ENCODE measurements at regions not wholly inside any gene's neighbourhood (a gene's known extent, or its start where the extent isn't known, plus 50 kb on each side); places are given as distances from the start of the nearest gene placed in this dataset.

DNA sequence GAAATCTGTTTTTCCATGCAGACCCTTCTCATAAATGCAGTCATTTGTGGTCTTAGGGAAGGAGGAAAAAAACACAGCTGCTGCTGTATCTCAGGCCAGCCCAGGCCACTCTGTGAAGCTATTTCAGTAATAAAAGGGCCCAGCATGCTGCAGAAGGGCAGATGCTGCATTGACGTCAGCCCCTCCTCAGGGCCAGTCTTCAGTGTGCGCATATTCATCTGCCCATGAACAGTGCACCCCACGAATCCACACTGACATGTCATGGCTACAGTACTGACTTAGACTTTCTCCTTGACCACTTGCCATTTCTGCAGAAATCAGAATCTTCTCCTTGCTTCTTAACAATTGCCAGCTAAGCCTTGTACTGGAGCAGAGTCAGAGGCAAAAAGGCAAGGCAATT, 304.7 kb downstream of the GABRG2 start:
- DNase-seq (ENCODE audit: low spot score): no peak
- Histone ChIP-seq H3K79me2 (no peaks in the 10 kb centered on the region), H4K20me1 (ENCODE audit: insufficient read depth, poor library complexity, severe bottlenecking) (no peaks in the 10 kb centered on the region), H2AFZ (no peak overlapping the region), H3K36me3 (replicated peaks; ENCODE audit: insufficient read depth, low read depth) (no peaks in the 10 kb centered on the region), H3K4me1 (ENCODE audit: insufficient read depth) (no peaks in the 10 kb centered on the region), H3K27me3 (no peaks in the 10 kb centered on the region), H3K27ac (no peak overlapping the region), H3K9me3 (ENCODE audit: low read depth) (no peaks in the 10 kb centered on the region), H3K4me2 (no peak overlapping the region), H3K9me2 (replicated peaks; ENCODE audit: insufficient read depth) (no peaks in the 10 kb centered on the region), H3K4me3 (no peak overlapping the region)
- TF ChIP-seq, protein P1, sequence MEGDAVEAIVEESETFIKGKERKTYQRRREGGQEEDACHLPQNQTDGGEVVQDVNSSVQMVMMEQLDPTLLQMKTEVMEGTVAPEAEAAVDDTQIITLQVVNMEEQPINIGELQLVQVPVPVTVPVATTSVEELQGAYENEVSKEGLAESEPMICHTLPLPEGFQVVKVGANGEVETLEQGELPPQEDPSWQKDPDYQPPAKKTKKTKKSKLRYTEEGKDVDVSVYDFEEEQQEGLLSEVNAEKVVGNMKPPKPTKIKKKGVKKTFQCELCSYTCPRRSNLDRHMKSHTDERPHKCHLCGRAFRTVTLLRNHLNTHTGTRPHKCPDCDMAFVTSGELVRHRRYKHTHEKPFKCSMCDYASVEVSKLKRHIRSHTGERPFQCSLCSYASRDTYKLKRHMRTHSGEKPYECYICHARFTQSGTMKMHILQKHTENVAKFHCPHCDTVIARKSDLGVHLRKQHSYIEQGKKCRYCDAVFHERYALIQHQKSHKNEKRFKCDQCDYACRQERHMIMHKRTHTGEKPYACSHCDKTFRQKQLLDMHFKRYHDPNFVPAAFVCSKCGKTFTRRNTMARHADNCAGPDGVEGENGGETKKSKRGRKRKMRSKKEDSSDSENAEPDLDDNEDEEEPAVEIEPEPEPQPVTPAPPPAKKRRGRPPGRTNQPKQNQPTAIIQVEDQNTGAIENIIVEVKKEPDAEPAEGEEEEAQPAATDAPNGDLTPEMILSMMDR (IDR thresholded peaks at IDR 0.05; ENCODE audit: poor library complexity): no peak
- TF ChIP-seq EZH2phosphoT487 (IDR thresholded peaks at IDR 0.05; ENCODE audit: low read depth, severe bottlenecking, unreplicated experiment): no peak
- no peak for TF ChIP-seq EZH2 (IDR thresholded peaks at IDR 0.05; ENCODE audit: borderline replicate concordance)
- 52% methylated on average over 3 of the region's 3 CpGs for WGBS (ENCODE audit: low lambda C conversion rate, missing lambda C conversion rate)

DNA sequence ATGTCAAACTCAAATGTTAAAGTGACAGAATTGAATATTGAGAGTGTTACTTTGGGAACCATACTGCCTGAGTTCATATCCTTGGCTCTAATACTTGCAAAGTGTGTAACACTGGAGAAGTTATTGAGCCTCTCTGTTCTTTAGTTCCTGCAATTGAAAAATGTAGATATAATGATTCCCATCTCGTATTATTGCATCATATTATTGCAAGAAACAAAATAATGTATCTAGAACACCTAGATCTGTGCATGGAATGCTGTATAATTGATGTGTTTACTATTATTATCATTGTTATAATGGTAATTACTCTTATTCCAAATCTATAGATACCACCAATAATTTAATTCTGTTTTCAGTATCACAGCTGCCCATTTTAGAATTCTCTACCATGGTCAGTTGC, 310.3 kb downstream of the GABRG2 start:
- WGBS (ENCODE audit: low lambda C conversion rate, missing lambda C conversion rate): 54% methylated on average over 1 of the region's 1 CpG
- H3K9me2 ChIP-seq (replicated peaks; ENCODE audit: insufficient read depth): no peaks in the 10 kb centered on the region
- H3K27ac ChIP-seq: no peak overlapping the region
- no peak for DNase-seq (ENCODE audit: low spot score)
- H3K36me3 ChIP-seq (replicated peaks; ENCODE audit: insufficient read depth, low read depth): no peaks in the 10 kb centered on the region
- no peaks in the 10 kb centered on the region for H3K9me3 ChIP-seq (ENCODE audit: low read depth)
- H3K4me3 ChIP-seq: no peak overlapping the region
- H3K27me3 ChIP-seq: no peaks in the 10 kb centered on the region
- no peaks in the 10 kb centered on the region for H3K4me1 ChIP-seq (ENCODE audit: insufficient read depth)
- H3K79me2 ChIP-seq: no peaks in the 10 kb centered on the region
- no peak for TF ChIP-seq EZH2phosphoT487 (IDR thresholded peaks at IDR 0.05; ENCODE audit: low read depth, severe bottlenecking, unreplicated experiment)
- no peak for TF ChIP-seq EZH2 (IDR thresholded peaks at IDR 0.05; ENCODE audit: borderline replicate concordance)
- TF ChIP-seq, protein P1 (IDR thresholded peaks at IDR 0.05; ENCODE audit: poor library complexity): no peak
- H3K4me2 ChIP-seq: no peak overlapping the region
- no peak overlapping the region for H2AFZ ChIP-seq
- H4K20me1 ChIP-seq (ENCODE audit: insufficient read depth, poor library complexity, severe bottlenecking): no peaks in the 10 kb centered on the region

DNA sequence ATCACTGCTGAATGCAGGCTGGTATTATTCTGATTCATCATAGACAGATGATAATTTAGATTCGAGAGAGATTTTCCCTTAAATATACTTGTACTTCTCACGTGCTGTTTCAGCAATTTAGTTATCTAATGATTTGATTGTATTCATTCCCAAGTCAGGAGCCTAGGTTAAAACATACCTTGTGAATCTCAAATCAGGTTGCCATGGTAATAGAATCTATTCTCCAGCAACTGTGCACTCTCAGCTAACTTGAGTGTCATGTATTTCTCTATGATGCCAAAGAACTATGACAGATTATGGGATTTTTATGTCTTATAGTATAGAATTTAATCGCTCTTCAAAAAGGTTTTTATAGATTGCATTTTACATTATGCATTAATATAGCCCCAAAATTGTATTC, 315.3 kb downstream of the GABRG2 start:
- Histone ChIP-seq H3K4me3 (no peak overlapping the region), H3K4me2 (no peak overlapping the region), H3K27ac (no peak overlapping the region), H2AFZ (no peak overlapping the region), H3K27me3 (no peaks in the 10 kb centered on the region), H3K4me1 (ENCODE audit: insufficient read depth) (no peaks in the 10 kb centered on the region), H3K9me3 (ENCODE audit: low read depth) (no peaks in the 10 kb centered on the region), H4K20me1 (ENCODE audit: insufficient read depth, poor library complexity, severe bottlenecking) (no peaks in the 10 kb centered on the region), H3K36me3 (replicated peaks; ENCODE audit: insufficient read depth, low read depth) (no peaks in the 10 kb centered on the region), H3K79me2 (no peaks in the 10 kb centered on the region), H3K9me2 (replicated peaks; ENCODE audit: insufficient read depth) (no peaks in the 10 kb centered on the region)
- WGBS (ENCODE audit: low lambda C conversion rate, missing lambda C conversion rate): 64% methylated on average over 3 of the region's 3 CpGs
- TF ChIP-seq EZH2 (IDR thresholded peaks at IDR 0.05; ENCODE audit: borderline replicate concordance): no peak
- TF ChIP-seq EZH2phosphoT487 (IDR thresholded peaks at IDR 0.05; ENCODE audit: low read depth, severe bottlenecking, unreplicated experiment): no peak
- TF ChIP-seq, protein P1 (IDR thresholded peaks at IDR 0.05; ENCODE audit: poor library complexity): no peak
- DNase-seq (ENCODE audit: low spot score): no peak

DNA sequence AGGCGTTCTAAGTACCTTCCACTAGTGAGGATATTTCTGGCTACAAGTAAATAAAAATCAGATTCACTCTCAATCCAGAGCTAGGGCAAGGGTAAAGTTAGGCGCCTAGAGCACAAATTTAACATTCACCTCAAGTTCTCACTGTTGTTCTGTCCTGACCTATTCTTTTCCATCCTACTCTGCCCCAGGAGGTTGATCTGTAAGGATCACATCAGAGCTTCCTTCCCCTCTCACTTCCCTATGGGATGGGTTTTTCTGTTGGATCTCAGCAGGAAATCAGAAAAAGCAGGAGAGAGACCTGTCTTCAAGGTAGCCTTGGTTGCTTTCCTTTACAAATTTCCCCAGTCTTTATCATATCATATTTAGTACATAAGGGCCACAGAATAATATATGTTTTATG, 316.7 kb downstream of the GABRG2 start:
- Histone ChIP-seq H3K9me3 (ENCODE audit: low read depth) (no peaks in the 10 kb centered on the region), H2AFZ (no peak overlapping the region), H3K36me3 (replicated peaks; ENCODE audit: insufficient read depth, low read depth) (no peaks in the 10 kb centered on the region), H3K79me2 (no peaks in the 10 kb centered on the region), H4K20me1 (ENCODE audit: insufficient read depth, poor library complexity, severe bottlenecking) (no peaks in the 10 kb centered on the region), H3K4me1 (ENCODE audit: insufficient read depth) (no peaks in the 10 kb centered on the region), H3K27ac (no peak overlapping the region), H3K9me2 (replicated peaks; ENCODE audit: insufficient read depth) (no peaks in the 10 kb centered on the region), H3K27me3 (no peaks in the 10 kb centered on the region), H3K4me2 (no peak overlapping the region), H3K4me3 (no peak overlapping the region)
- 58% methylated on average over 2 of the region's 2 CpGs for WGBS (ENCODE audit: low lambda C conversion rate, missing lambda C conversion rate)
- no peak for DNase-seq (ENCODE audit: low spot score)
- TF ChIP-seq, protein P1 (IDR thresholded peaks at IDR 0.05; ENCODE audit: poor library complexity): no peak
- TF ChIP-seq EZH2 (IDR thresholded peaks at IDR 0.05; ENCODE audit: borderline replicate concordance) (no peak), EZH2phosphoT487 (IDR thresholded peaks at IDR 0.05; ENCODE audit: low read depth, severe bottlenecking, unreplicated experiment) (no peak)
